HG03097 (cell line): ENCODE measurements at regions not wholly inside any gene's neighbourhood (a gene's known extent, or its start where the extent isn't known, plus 50 kb on each side); places are given as distances from the start of the nearest gene placed in this dataset.
A peak's percentile ranks its signal among the peaks of the same experiment; 100 is the strongest.

ENCODE experiments used
- ATAC-seq: cut with Tn5 transposase; IDR thresholded peaks from one replicate; pipeline ENCODE4 v1.9.1; 2021; ENCODE audit not compliant: unreplicated experiment, low FRiP score

- no peak for ATAC-seq
Measured at GRCh38 chr5:164610374-164610773, 1105.0 kb downstream of the MAT2B start.

- ATAC-seq = no peak
Measured at GRCh38 chr5:164614707-164615106, 1109.3 kb downstream of the MAT2B start.

- no peak for ATAC-seq
Measured at GRCh38 chr5:164617290-164617689, 1111.9 kb downstream of the MAT2B start.

DNA sequence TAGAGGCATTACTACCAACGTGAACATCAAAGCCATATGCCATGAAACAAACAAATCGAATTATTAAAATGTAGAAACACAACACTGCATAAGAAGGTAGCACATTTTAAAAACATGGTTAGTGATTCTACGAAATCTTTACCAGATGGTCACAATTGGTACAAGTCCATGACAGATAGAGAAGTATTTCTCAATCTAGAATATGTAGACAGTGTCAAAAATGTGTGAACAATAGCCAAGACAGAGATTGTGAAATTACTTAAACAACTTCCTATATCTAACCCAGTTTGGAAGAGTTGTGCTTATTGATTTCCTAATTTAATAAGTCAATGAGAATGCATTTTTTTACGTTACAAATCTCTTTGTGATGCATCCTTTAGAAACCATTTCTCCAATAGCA lies 1121.6 kb downstream of the MAT2B start:
- no peak for ATAC-seq

DNA sequence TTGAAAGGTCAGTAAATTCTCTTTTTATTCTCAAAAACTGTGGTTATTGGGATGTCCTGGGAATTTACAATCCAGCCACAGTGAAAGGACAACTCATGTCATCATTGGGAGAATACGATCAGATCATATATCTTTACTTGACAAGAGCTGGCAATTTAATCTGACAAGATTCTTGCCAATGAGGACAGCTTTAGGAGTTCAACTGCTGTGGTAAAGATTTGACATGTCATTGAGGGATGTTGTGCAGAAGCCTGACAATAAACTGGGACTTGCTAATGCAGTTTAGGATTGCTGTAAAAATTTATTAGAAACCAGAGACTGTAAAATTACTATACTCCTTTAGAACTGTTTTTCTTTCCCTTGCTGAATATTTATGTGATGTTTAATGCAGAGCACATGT lies 1131.0 kb downstream of the MAT2B start:
- ATAC-seq = no peak

DNA sequence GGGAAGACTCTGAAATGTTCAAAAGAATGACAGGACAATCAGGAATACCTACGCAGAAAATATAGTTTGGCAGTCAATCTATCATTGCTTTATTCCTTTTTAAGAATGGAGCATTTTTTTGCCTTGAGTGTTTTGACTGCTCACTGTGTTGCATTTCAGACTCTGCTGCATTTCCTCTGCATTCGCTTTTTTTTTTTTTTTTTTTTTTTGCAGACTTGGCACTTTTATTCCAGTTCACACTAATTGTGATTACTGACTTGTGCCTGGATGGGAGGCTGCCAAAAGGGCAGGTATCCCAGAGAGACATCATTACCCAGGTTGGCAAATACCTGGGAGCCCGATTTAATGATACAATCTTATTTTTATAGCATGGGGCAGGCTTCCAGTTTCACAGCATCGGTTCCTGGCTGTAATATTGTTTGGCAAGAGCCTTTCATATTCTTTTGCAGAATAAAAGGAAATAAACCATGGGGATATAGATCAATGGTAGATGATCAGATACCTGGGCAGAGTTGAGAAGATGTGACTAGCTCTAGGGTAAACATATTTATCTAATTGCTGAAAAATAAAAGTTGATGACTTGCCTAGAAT lies 1132.6 kb downstream of the MAT2B start:
- ATAC-seq = no peak

DNA sequence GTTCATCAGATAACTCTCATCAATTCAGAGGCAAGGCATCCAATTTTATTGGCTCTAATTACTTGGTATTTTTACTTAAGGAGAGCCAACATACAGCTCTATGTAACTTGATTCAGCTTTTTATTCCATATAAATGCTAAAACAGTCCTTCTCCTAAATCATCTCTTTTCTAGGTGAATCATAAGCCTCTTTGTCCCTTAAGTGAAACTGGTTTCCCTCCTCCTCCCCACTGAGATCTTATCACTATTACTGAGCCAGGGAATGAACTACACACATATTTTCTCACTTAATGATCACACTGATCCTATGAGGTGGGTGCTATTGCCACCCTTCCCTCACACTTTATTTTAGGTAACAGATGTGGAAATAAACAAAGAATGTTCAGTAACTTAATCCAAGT lies 1143.8 kb downstream of the MAT2B start:
- ATAC-seq = no peak

DNA sequence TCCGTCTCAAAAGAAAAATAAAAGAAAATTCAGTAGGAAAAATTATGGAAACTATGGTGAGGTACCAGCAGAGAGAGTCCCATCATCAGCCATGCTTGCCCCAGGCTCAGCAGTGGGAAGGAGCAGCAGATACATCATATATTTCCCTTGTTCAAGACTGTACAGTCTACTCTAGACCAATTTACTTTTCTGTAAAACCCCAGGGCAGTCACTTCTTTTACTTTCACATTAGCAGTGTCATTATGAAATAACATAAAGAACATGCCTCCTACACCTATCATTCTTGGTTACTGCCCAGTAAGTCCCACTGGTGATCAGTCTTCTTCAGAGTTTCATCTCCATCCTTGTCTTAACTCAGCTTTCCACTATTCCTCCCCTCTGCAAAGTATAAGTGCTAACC lies 1145.0 kb downstream of the MAT2B start:
- no peak for ATAC-seq

DNA sequence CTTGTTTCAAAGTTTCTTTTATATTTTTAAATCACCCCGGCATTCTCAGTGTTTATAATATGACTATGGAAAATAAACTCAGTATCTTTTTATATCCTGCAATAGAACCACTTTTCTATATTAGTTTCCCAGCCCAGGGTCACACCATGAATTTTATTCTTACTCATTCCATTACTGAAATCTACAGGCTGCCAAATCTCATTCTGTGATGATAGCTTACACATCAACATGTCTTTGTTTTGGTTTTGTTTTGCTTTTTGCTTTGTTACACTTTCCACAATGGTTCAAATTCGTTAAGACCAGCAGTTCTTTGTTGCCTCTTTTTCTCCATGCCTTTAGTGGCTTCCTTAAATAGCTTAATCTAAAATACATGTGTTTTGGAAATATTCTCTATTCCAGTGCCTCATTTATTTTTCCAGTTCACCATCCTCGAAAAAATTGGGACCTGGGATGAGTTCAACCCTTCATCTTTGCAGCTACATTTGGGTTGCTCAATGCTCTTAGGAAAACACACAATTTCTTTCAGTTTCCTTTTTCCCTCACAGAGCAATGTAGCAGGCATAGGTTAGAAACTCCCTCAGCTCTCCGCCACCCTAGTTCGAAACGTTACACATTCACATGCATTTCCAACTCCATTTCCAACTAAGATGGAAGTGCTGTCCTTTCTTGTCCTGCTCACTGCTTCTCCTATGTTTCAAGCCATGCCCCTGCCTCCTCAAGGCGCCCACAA lies 1146.3 kb downstream of the MAT2B start:
- no peak for ATAC-seq

- no peak for ATAC-seq
Measured at GRCh38 chr5:164652276-164652660, 1146.8 kb downstream of the MAT2B start.

DNA sequence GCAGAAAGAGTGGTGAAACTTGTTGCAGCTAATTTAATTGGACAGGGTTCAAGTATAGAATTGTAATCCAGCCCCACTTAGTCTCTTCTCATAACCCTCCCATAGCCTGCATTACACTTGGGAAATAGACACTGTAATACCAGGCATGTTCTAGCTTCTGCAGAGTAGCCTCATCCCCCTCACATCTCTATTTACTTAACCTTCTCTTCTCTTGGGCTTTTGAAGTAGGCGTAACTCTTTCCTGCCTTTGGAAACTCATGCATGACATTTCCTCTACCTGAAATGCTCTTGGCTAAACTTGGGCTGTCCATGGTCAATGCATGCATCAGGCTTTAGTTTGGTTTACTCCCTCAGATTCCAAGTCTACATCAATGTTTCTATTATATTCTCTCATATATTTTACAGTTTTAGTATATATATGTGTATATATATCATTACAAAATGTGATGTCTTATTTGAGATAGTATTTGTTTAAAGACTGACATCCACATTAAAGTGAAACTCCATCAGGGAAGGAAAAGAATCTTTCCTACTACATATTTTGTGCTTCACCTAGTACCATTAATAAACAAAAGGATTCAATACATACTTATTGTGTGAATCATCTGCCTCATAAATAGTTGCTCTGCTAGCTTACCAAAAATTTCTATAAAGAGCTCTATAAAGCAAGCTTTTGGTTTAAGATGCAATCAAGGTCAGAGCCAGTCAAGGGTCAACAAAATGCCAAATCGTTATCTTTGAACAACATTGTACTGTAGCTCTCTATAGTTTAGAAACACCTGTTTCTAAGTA lies 1158.0 kb downstream of the MAT2B start:
- no peak for ATAC-seq

GRCh38 chr5:164671640-164672039 lies 1166.2 kb downstream of the MAT2B start:
- no peak for ATAC-seq

- ATAC-seq = no peak
Measured at GRCh38 chr5:164672205-164672604, 1166.8 kb downstream of the MAT2B start.

DNA sequence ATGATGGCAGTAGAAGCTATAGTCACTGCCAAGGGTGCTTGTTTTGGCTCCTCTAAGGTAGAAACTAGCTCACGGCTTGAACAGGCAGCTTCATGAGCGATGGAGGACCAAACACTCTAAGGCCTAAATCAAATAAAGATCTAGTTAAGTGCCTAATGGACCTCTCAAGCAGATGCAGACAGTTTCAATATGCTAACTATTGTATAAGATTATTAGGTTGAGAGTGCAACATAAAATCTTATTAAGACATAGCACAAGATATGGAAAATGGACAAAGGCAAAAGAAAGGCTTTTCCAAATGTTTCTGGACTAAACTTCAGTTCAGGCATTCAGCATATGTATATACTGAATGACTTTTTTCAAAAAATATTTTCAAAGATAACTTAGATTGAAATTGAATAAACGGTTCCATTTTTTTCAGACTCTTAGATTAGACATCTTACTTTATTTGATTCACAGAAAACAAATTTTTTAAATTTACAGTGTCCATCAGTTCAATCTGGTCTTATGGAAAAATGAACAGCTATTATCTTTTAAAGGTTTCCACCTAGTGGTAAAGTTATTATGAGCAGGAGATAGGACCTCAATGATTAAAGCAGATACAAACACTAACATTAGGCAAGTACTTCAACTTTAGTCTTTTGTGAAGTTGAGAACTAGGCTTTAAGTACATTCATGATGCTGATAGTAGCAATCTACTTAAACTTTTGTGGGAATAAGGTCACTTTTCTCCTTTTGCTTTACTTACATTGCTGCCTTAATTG lies 1167.7 kb downstream of the MAT2B start:
- peak; percentile 50 for ATAC-seq

- no peak for ATAC-seq
Measured at GRCh38 chr5:164679461-164679860, 1174.0 kb downstream of the MAT2B start.

DNA sequence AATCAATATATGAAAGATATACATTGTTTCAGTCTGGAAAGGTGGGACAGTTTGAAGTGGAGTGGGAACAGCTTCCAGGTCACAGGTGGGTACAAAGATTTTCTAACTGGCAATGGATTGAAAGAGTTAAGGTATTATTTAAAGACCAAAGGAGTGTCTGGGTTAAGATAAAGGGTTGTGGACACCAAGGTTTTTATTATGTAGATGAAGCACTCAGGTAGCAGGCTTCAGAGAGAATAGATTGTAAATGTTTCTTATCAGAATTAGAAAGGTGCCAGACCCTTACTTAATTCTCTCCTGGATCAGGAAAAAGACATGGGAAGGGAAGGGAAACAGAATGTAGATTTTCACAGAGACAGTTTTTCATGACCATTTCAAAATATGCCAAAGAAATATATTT lies 1174.8 kb downstream of the MAT2B start:
- no peak for ATAC-seq

- no peak for ATAC-seq
Measured at GRCh38 chr5:164680812-164681520, 1175.5 kb downstream of the MAT2B start.

GRCh38 chr5:164687391-164687790 lies 1182.0 kb downstream of the MAT2B start:
- ATAC-seq = no peak

DNA sequence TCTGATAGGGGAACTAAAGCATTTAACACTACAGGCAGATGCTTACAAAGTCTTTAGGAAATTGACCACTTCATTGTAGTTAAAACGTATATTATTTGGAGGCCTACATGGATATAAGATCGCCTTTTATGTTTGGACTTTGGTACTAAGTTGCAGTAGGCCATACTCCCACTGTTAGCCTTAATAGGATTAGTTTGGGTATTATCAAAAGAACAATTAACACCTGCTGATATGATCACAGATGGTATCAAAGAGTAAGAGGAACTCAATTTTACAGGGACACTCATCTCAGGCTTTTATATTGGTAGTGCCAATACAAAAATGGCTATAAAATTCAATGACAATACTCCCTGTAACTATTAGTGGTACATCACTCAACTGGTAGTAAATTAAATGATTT lies 1183.0 kb downstream of the MAT2B start:
- ATAC-seq = no peak

GRCh38 chr5:164708831-164709230 lies 1203.4 kb downstream of the MAT2B start:
- no peak for ATAC-seq
